ENCODE measurements at regions not wholly inside any gene's neighbourhood (a gene's known extent, or its start where the extent isn't known, plus 50 kb on each side); places are given as distances from the start of the nearest gene placed in this dataset.
"Not testable (repeated sequence)": the region's sequence is repeated elsewhere in the genome, so short reads cannot be mapped to it uniquely, and the experiment has no call there.

DNA sequence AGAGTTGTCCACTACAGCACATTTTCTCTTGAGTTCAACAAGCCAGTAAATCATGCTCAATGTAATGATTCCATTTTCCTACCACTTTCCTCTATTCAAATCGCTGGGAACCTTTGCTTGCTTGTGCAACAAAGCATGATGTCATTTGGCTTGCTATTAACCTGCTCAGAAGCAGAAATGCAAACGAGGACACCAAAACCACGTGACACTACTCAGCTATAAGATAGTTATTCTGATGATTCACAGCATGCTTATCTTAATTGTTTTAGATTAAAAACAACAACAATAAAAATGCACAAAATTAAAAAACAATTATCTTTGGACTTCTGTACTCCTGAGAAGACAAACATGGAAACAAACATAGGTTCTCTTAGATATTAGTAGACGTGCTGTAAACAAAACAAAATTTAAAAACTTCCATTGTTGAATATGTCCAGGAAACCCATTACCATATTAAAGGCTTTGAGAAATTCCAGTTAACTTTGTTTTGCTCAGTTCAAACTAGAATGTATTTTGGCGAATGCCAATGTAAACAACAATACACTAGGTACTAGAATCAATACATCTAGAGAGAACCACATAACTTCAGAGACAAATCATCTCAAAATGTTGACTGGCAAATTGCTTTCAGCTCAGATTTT lies 77.5 kb upstream of the KRAS start:
- no peak for DNase-seq (ENCODE audit: low read depth)

DNA sequence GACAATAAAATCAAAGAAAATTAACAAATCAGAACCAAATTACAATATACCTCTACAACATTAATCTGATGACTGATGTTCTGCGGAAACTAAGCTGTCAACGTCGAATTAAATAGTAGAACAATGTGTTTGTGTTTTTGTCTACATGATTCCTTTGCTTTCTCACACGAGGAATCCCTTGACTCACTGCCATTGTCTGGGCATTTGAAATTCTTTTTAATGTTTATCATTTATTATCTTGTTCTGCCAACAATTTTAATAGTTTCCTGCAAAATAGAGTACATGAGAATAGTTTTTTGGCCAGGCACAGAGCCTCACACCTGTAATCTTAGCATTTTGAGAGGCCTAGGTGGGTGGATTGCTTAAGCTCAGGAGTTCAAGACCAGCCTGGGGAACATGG lies 76.6 kb upstream of the KRAS start:
- DNase-seq (ENCODE audit: low read depth), result no peak

DNA sequence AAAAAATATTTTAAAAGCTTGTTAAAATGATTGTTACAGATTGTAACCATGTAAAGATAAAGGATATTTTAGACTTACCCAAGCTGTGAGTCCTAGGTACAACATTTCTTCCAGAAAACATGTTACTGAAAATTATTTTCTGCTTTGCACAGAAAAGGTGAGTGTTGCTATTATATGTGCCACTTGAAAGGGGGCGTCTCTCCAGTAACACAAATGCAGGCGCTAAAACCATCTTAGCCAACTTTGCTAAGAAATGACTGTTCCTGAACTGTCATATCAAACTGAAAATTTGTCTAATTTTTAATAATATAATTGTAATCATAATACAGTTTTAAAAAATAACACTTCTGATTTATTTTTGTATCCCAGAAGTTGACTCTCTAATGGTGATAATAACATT lies 75.6 kb upstream of the KRAS start:
- no peak for DNase-seq (ENCODE audit: low read depth)

GRCh38 chr12:25324861-25325260 lies 74.1 kb upstream of the KRAS start:
- no peak for DNase-seq (ENCODE audit: low read depth)

GRCh38 chr12:25323581-25323982 lies 72.9 kb upstream of the KRAS start:
- no peak for DNase-seq (ENCODE audit: low read depth)

DNA sequence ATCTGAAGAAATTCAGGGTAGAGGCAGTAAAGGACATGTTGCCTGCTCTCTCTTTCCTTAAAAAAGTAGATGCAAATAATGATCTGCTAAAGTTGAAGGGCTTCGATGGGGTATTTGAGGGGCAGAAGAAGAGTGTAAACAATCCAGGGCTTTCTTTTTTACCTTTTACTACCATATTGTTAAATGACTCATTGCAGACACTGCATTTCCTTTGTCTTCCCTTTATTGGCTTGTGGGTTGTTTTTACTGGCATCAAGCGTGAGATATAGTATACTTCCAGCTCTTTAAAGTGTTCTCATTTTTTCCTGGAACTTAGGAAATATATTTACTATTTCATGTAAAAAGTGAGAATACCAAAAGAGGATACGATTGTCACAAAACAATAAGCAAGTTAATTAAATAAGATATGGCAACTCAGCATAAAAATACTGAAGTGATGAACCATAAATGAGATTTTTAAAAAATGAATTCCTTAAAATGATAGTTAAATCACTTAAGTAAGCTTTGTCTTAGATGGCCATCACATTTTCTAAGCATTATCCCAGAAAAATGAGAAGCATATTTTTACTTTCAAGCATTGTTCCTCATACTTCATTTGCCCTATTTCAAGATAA lies 72.3 kb upstream of the KRAS start:
- DNase-seq (ENCODE audit: low read depth), result no peak

- no peak for DNase-seq (ENCODE audit: low read depth)
Measured at GRCh38 chr12:25322351-25322750, 71.6 kb upstream of the KRAS start.

- DNase-seq (ENCODE audit: low read depth), result no peak
Measured at GRCh38 chr12:25321772-25322171, 71.0 kb upstream of the KRAS start.

- no peak for DNase-seq (ENCODE audit: low read depth)
Measured at GRCh38 chr12:25320123-25321006, 69.6 kb upstream of the KRAS start.

GRCh38 chr12:25319233-25319984 lies 68.7 kb upstream of the KRAS start:
- DNase-seq (ENCODE audit: low read depth), result no peak

DNA sequence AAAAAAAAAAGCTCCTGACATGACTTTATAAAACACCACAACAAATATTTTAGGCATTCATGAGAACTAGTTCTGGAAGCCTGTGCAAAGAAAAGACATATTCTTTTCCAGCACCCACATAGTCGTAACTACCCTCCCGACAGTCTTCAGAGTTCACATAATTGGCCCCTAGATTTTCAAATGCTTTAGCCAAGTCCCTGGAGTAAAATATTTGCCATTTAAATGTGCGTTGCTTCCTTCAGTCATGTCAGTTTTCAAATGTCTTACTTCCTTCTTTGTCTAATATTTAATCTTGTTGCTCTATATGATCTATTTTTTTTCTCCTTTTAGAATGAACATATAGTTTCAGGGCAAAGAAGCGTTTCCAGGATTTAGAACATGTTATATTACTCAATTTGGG lies 66.8 kb upstream of the KRAS start:
- DNase-seq (ENCODE audit: low read depth), result no peak

DNA sequence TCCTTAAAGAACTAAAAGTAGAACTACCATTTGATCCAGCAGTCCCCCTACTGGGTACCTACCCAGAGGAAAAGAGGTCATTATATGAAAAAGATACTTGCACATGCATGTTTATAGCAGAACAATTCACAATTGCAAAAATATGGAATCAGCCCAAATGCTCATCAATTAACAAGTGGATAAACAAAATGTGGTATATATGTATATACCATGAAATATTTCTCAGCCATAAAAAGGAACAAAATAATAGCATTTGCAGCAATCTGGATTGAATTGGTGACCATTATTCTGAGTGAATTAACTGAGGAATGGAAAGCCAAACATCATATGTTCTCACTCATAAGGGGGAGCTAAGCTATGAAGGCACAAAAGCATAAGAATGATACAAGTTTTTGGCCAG lies 64.7 kb upstream of the KRAS start:
- DNase-seq (ENCODE audit: low read depth), result no peak

- DNase-seq (ENCODE audit: low read depth), result not testable (repeated sequence)
Measured at GRCh38 chr12:25313266-25313990, 62.7 kb upstream of the KRAS start.

GRCh38 chr12:25311506-25311905 lies 60.8 kb upstream of the KRAS start:
- no peak for DNase-seq (ENCODE audit: low read depth)

GRCh38 chr12:25310071-25310470 lies 59.3 kb upstream of the KRAS start:
- DNase-seq (ENCODE audit: low read depth), result not testable (repeated sequence)

GRCh38 chr12:25308756-25309155 lies 58.0 kb upstream of the KRAS start:
- DNase-seq (ENCODE audit: low read depth), result no peak

DNA sequence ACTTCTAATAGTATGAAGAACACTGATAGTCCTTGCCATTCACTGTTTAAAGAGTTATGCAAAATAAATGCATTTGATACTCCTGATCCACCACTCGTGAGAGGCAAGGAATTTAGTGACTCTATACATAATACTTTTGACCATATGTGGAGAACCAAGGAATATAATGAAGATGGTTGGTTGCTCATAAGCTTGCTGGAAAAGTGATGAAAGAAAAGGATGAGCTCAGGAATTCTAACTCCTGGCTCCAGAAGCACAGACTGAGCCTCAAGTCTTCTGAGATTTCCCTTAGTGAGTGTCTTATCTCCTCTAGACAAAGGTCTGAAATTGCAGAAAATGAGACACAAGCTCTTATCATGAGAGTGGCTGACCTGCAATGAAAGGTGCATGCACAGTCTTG lies 57.1 kb upstream of the KRAS start:
- DNase-seq (ENCODE audit: low read depth), result no peak

DNA sequence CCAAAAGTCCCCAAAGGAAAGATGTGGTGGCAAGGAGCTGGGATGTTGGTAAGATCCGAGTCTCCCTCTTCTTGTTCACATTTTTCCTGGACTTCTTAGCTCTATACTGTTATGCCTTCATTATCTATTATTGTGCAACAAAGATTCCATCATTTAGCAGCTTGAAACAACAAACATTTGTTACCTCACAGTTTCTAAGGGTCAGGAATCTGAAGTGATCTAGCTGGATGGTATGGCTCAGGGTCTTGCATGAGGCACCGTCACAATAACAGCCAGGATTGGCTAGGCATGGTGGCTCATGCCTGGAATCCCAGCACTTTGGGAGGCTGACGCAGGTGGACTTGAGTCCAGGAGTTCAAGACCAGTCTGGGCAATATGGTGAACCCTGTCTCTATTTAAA lies 51.1 kb upstream of the KRAS start:
- no peak for DNase-seq (ENCODE audit: low read depth)

All from GM04504 (cell line).